ENCODE measurements at regions not wholly inside any gene's neighbourhood (a gene's known extent, or its start where the extent isn't known, plus 50 kb on each side); places are given as distances from the start of the nearest gene placed in this dataset.

DNA sequence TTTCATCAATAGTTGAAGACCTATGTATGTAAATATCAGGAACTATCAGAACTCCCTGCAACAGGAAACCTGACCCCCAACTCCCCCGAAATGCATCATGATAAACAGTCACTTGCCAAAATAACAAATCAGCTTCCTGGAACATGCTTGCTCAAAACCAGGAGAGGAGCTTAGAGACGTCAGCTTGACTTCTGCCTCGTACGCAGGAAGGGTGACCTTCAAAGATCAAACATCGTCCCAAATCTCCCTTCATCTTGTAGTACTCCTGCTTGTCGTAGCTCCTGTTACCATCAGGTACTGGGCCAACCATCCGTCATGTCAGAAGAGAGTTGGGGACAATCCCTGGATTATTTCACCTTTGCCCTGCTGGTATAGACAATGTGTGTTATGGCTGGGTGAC is 396.1 kb downstream of the GADD45G start:
- DNase-seq (ENCODE audit: low read depth): no peak
- no peak overlapping the region for H3K4me3 ChIP-seq (ENCODE audit: low read depth, low read length)
- no peak for TF ChIP-seq MYC (IDR thresholded peaks at IDR 0.05; ENCODE audit: low read depth, low read length)
- TF ChIP-seq CTCF (IDR thresholded peaks at IDR 0.05; ENCODE audit: low read depth, low read length): no peak
- TF ChIP-seq, protein P1, sequence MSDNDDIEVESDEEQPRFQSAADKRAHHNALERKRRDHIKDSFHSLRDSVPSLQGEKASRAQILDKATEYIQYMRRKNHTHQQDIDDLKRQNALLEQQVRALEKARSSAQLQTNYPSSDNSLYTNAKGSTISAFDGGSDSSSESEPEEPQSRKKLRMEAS (IDR thresholded peaks at IDR 0.05; ENCODE audit: low read depth, low read length): no peak
- no peak for TF ChIP-seq POLR2A (IDR thresholded peaks at IDR 0.05; ENCODE audit: extremely low read depth, insufficient read length)

GRCh38 chr9:90001747-90002146 is 396.9 kb downstream of the GADD45G start:
- TF ChIP-seq CTCF (IDR thresholded peaks at IDR 0.05; ENCODE audit: low read depth, low read length) (no peak), MYC (IDR thresholded peaks at IDR 0.05; ENCODE audit: low read depth, low read length) (no peak), POLR2A (IDR thresholded peaks at IDR 0.05; ENCODE audit: extremely low read depth, insufficient read length) (no peak)
- TF ChIP-seq, protein P1 (IDR thresholded peaks at IDR 0.05; ENCODE audit: low read depth, low read length): no peak
- H3K4me3 ChIP-seq (ENCODE audit: low read depth, low read length): no peak overlapping the region
- DNase-seq (ENCODE audit: low read depth): no peak

- no peak for DNase-seq (ENCODE audit: low read depth)
- no peak overlapping the region for H3K4me3 ChIP-seq (ENCODE audit: low read depth, low read length)
- TF ChIP-seq CTCF (IDR thresholded peaks at IDR 0.05; ENCODE audit: low read depth, low read length): no peak
- TF ChIP-seq, protein P1 (IDR thresholded peaks at IDR 0.05; ENCODE audit: low read depth, low read length): no peak
- TF ChIP-seq POLR2A (IDR thresholded peaks at IDR 0.05; ENCODE audit: extremely low read depth, insufficient read length): no peak
- no peak for TF ChIP-seq MYC (IDR thresholded peaks at IDR 0.05; ENCODE audit: low read depth, low read length)
Measured at GRCh38 chr9:90002397-90003271, 397.8 kb downstream of the GADD45G start.

DNA sequence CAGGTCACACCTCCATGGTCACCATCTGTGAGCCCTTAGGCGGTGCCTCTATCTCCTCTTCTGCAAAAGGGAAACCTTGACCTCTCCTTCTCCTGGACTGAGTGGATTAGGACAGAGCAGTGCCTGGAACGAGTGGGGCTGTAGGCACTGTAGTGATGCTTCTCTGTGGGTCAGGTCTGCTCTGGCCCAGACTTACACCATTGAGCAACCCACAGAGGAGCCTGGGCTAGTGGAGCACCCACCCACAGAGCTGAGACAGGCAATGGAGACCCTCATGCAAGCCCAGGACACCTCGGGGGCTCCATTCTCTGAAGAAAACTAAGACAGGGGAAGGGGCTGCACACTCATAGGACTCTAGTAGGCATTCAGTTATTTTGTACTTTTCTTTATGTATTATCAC is 400.6 kb downstream of the GADD45G start:
- DNase-seq (ENCODE audit: low read depth): no peak
- H3K4me3 ChIP-seq (ENCODE audit: low read depth, low read length): no peak overlapping the region
- TF ChIP-seq, protein P1 (IDR thresholded peaks at IDR 0.05; ENCODE audit: low read depth, low read length): no peak
- TF ChIP-seq CTCF (IDR thresholded peaks at IDR 0.05; ENCODE audit: low read depth, low read length): no peak

GRCh38 chr9:90007516-90008440 is 403.0 kb downstream of the GADD45G start:
- DNase-seq (ENCODE audit: low read depth): no peak
- no peak overlapping the region for H3K4me3 ChIP-seq (ENCODE audit: low read depth, low read length)
- no peak for TF ChIP-seq MYC (IDR thresholded peaks at IDR 0.05; ENCODE audit: low read depth, low read length)
- TF ChIP-seq CTCF (IDR thresholded peaks at IDR 0.05; ENCODE audit: low read depth, low read length): no peak
- TF ChIP-seq, protein P1 (IDR thresholded peaks at IDR 0.05; ENCODE audit: low read depth, low read length): no peak
- no peak for TF ChIP-seq POLR2A (IDR thresholded peaks at IDR 0.05; ENCODE audit: extremely low read depth, insufficient read length)
